GM19455 (cell line): ENCODE measurements at regions not wholly inside any gene's neighbourhood (a gene's known extent, or its start where the extent isn't known, plus 50 kb on each side); places are given as distances from the start of the nearest gene placed in this dataset.
"Not testable (repeated sequence)": the region's sequence is repeated elsewhere in the genome, so short reads cannot be mapped to it uniquely, and the experiment has no call there.

Experiments
- ATAC-seq: cut with Tn5 transposase; IDR thresholded peaks from one replicate; pipeline ENCODE4 v1.9.1; 2021; ENCODE audit not compliant: unreplicated experiment

GRCh38 chr2:128414351-128414750 is 95.7 kb upstream of the HS6ST1 start:
- ATAC-seq: no peak

DNA sequence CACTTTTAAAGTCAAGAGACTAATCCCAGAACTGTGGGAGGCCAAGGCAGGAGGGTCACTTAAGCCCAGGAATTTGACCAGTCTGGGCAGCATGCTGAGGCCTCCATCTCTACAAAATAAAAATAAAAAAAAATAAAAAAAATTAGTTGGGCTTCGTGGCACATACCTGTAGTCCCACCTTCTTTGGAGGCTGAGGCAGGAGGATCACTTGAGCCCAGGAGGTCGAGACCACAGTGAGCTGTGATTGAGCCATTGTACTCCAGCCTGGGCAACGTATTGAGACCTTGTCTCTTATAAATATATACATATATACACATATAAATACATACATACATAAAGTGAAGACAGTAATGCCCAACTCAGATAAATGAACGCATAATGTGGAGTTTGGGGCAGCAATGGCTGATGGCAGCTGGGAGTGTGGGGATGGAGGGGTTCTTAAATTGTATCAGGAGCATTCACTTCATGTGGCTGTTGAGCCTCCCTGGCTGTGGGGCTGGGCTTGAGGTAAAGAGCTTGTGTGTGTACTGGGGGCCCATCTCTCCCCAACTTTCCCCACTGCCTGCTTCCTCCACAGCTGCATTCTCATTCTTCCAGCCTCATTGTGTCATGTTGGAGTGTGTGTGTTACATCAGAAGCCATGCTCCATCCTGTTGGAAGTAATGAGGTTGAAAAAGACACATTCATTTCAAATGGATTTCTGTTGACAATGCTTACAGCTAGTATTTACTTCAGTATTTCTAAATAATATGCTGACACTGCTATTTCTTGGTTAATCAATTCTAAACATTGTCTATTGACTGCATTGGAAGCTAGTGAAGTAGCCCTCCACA is 96.5 kb upstream of the HS6ST1 start:
- ATAC-seq: no peak

GRCh38 chr2:128415779-128416061 is 97.1 kb upstream of the HS6ST1 start:
- ATAC-seq: no peak

DNA sequence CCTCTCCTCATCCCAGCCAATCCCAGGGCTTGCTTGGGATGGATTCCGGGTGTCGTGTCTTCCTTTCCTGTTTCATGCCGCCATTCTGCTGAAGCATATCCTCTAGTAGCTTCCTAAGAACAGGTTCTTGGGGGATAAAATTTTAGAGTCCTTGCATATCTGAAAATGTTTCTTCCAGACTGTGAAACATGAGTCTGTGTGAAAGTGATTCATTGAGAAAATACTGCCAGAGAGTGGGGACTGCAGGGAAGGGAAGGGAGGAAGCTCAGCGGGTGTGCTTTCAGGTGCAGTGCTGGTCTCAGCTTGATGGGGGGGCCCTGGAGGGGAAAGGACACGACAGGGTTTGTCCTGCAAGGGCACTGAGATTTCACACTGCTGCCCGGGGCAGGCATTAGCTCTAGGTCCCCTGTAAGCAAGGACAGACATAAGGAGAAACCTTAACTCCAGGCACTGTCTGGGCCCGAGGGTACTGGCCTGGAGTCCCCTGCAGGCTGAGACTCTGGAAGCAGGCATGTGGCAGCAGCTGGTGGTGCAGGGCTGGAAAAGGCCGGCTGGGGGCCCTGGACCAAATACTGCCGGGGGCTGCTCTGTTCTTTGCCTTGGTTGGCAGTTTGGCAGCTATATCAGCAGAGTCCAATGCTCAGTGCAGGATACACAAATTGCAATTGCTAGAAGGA is 97.6 kb upstream of the HS6ST1 start:
- ATAC-seq: no peak

GRCh38 chr2:128416806-128417205 is 98.1 kb upstream of the HS6ST1 start:
- ATAC-seq: no peak

DNA sequence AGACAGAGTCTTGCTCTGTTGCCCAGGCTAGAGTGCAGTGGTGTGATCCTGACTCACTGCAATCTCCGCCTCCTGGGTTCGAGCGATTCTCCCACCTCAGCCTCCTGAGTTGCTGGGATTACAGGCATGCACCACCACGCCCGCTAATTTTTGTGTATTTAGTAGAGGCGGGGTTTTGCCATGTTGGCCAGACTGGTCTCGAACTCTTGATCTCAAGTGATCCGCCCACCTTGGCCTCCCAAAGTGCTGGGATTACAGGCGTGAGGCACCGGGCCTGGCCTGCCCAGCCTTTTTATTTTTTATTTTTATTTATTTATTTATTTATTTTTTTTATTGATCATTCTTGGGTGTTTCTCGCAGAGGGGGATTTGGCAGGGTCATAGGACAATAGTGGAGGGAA is 98.6 kb upstream of the HS6ST1 start:
- ATAC-seq: not testable (repeated sequence)

- no peak for ATAC-seq
Observed at GRCh38 chr2:128420131-128420530, 101.5 kb upstream of the HS6ST1 start.

DNA sequence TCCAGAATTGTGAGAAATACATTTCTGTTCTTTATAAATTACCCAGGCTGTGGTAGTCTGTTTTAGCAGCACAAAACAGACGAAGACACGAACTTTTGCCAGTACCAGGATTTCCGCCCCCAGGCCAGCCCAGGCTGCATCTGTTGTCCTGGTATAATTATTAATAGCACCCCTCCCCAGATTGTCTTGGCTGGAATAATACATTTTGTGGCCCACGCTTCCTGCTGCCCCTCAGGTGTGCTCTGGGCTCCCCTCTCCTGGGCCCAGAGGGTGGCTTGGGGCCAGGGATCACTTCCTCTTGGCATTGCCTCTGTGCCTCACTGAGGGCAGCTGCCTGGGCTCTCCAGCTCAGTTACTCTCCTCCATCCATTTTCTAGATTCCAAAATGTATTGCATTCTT is 102.1 kb upstream of the HS6ST1 start:
- no peak for ATAC-seq

DNA sequence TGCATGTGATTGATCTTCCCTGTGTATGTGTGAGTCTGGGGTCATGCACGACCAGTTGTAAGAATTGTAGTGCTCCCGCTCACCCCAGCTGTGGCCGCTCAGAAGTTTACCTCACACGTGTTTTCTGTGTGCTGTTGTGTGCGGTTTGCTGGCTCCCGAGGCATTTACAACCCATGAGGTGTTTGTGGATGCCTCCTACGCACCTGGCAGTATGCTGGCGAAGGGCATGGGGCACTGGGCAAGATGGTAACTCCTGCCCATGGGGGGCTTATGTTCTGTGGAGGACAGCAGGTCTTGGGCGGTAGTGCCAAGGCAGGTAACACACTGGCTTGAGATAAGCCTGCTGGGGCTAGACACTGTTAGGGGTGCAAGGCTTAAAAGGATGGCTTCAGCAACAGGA is 102.6 kb upstream of the HS6ST1 start:
- no peak for ATAC-seq

DNA sequence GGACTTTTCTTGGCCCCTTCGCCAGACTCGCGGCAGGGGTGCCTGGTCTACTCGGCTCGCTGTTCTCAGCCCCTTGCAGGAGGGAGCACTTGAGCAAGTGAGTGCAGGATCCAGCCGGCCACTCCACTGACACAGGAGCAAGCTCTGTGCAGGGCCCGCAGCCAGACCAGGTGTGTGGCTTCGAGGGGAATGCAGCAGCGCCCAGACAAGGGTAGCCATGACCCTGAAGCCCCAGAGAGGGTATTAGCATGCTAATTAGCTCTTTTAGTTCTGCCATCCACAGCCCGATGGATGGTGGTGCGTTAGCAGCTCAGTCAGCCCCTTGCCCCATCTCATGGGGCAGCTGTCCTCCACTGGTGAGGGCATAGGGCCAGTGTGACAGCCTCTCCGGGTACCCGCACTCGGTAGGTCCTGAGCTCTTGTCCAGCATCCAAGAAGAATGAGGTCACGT is 103.2 kb upstream of the HS6ST1 start:
- no peak for ATAC-seq

DNA sequence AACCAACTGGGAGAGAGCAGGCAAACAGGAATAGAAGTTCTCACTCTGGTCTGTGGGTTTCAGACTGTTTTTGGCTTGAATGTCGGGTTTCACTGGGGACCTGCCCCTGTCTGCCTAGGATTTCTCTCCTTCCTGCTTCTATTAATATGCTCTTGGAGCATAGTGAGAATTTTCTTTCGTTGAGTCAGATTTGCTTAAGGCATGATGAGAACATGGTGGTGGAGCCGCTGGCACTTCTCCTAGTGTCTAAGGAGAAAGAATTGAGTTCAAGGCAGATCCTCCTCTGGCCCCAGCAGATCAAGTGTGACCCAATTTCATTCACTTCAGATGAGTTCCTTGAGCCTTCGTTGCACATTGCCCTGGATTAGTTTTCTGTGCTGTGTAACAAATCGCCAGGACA is 103.9 kb upstream of the HS6ST1 start:
- no peak for ATAC-seq

DNA sequence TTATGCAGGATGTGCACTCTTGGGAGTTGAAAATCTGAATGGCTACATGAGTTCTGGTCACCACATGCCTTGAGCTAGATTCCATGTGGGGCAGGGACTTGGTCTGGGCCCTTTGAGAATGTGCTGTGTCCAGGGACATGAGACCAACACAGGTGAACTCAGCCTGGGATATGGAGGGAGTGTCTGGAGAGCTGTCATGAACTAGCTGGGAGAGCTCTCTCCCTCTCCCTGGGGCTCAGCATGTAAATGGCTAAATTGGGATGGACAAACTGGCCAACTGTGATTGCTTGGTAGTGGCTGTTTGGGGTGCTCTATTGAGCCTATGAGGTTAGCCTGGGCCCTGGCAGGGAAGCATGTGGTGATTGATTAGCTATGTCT is 105.1 kb upstream of the HS6ST1 start:
- no peak for ATAC-seq

DNA sequence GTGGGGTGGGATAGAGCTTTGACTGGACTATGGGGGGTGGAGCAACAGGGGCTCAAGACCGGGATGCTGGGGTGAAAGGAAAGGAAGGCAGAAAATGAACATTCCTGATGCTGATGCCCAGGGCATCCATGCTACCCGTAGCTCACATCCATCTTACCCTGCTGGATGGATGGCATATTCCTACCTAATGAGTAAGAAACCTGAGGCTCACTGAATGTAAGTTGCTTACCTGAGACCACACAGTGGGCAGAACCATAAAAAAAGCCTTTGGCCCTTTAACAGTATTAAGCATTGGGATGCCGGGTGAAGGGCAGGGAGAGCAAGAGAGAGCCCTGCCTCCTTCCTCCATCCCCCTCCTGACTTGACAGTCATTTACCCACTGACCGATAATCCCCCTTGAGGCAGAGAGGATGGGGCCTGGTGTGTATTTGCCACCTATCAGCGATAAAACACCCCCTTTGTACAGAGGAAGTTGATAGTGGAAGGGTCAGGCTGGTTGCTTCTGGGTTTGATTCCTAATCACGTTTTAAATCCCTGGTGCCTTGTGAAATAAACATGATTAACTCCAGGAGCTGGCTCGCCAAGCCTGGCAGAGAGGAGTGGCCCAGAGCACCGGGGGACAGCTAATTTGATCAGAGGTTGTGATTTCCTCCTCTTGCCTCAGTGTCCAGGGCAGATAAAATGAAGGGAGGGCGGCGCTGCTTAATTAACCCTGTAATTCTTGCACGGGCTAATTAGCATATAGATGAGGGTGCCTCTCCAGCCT is 105.9 kb upstream of the HS6ST1 start:
- ATAC-seq: no peak

- no peak for ATAC-seq
Observed at GRCh38 chr2:128425216-128425615, 106.5 kb upstream of the HS6ST1 start.

DNA sequence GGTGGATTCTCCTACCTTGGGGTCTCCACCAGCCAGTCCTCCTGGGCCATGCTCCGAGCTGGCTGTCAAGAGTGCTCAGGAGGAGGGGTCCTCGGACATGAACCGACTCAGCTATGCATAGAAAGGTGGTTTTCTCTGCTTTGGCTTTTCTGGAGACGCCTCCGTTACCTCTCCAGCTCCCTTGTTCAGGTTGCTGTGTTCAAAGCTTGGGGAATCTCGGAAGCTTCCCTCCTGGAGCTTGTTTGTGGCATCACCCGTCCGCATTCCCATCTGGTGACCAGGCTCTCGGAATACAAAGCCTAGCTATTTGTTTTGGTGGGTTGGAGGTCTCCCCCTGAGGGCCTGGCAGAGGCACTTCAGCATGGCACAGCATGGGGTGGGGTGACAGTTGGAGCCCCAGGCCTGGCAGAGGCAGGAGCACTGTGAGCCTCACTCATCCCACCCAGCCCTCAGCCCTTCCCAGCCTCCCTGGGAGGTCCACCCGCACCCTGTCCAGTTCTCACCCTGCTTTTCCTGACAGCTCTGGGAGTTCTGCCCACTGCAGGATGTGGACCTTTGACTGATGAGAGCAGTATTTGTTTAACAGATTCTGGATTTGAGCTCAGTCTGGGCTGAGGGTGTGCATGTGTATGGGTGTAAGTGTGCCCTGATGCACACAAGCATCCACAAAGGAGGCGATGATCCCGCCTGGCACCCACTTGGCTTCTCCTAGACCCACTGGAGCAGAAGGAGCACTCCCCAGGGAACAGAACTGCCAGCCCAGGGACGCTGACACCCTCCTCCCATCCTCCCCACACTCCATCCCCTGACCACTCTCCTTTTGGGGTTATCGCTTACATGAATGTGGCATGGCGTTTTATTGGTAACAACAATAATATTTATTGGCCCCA is 107.3 kb upstream of the HS6ST1 start:
- ATAC-seq: no peak

- no peak for ATAC-seq
Observed at GRCh38 chr2:128427413-128427755, 108.7 kb upstream of the HS6ST1 start.

DNA sequence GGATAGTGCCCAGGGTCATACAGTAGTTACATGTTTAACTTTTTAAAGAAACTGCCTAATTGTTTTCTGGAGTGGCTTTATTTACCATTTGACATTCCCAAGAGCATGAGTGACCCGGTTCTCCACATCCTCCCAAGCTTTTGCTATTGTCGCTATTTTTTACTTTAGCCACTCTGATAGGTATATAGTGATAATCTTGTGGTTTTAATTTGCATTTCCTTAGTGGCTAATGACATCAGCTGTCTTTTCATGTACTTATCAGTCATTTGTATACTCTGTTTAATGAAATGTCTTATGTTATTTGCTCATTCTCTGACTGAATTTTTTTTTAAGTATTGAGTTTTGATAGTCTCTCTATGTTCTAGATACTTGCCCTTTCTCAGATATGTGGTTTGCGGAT is 109.7 kb upstream of the HS6ST1 start:
- ATAC-seq: no peak

DNA sequence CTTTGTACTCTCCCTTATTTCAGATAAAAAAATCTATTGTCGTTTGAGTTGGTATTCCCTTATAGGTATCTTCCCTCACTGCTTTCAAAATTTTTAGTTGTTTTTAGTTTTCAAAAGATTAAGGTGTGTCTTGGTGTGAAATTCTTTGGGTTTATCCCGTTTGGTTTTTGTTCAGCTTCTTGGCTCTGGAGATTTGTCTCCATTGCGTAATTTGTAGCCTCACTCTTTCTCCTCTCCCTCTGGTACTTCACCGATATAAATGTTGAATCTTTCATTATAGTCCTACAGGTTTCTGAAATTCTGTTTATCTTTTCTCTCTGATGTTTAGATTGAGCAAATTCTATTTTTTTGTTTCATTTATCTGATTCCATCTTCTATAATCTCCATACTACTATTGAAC is 113.8 kb upstream of the HS6ST1 start:
- ATAC-seq: no peak

GRCh38 chr2:128433911-128434550 is 115.4 kb upstream of the HS6ST1 start:
- no peak for ATAC-seq

DNA sequence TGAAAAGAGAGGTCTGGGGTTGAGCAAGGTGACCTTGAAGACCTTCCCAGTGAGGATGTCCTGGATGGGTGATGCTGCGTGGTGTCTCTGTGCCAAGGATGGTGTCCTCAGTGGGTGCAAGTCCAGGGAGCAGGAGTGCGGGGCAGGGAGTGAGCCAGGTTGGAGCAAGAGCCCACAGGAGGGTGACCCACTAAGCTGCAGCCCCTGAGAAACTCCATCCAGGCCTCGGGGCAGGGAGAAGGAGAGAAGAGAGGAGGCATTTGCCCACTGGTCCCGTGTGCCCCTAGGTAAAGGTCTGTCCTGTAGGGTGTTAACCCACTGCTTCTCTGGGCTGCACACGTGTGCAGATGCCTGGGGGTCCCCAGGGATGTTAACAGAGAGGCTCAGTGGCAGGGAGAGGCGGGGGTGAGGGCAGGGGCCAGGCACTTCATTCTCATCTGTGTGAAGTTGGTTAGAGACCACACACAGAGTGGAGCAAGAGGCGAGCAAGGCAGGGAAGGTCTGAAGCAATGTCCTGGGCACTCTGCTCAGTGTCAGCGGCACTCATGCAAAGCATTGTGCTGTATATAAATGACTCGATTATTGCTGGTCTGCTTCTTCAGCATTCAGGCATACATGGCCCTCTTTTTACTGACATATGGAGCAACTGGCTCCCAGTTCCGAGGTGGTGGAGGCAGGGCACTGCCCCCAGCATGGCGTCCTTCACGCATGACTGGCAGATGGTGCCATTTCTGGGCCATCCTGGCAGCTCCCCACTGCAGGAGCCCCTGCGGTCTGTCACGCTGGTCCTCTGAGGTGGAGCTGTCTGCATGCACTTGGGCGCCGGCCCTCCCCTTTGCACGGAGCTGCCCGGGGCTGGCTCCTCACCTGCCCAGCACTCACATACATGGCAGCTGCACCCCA is 117.2 kb upstream of the HS6ST1 start:
- no peak for ATAC-seq
